Naive thymus-derived CD4-positive, alpha-beta T cell (primary cell): ENCODE measurements at regions not wholly inside any gene's neighbourhood (a gene's known extent, or its start where the extent isn't known, plus 50 kb on each side); places are given as distances from the start of the nearest gene placed in this dataset.

Experiments used
- ATAC-seq: fragments of 150-1000 bp; cut with Tn5 transposase; 2 replicates; pipeline ENCODE4 v1.10.0; 2021; ENCODE audit warnings: mild to moderate bottlenecking, moderate library complexity
- CTCF ChIA-PET: fragments of 350-600 bp; sonication (Branson Sonifier 250); formaldehyde crosslinking; loops from one replicate; lab custom pipeline; 2021; ENCODE audit warnings: antibody characterized with exemption; lab: Charles Lee
- POLR2A ChIA-PET: fragments of 350-600 bp; sonication (Branson Sonifier 250); formaldehyde crosslinking; loops from one replicate; lab custom pipeline; 2021; ENCODE audit warnings: antibody characterized with exemption, inconsistent platforms; lab: Charles Lee
- DNase-seq, 9 donors: peaks; one replicate each; pipeline versions ENCODE4 v3.0.0 to v3.0.0-alpha.2; 2020 to 2022; ENCODE audit warnings: mixed read lengths in 1 of 9
- H3K27ac ChIP-seq: one replicate; pipeline ENCODE4 v1.7.0; 2013; ENCODE audit warnings: mild to moderate bottlenecking, low read depth, low read length, moderate library complexity
- H3K27me3 ChIP-seq, 2 donors: one replicate each; pipeline ENCODE4 v1.7.0; 2013; ENCODE audit warnings: low read length in 2 of 2, mild to moderate bottlenecking in 2 of 2, moderate library complexity in 2 of 2; ENCODE audit not compliant: control insufficient read depth in 2 of 2, insufficient read depth in 2 of 2
- H3K36me3 ChIP-seq, 3 experiments: 1 replicate in 2 of 3; 2 replicates in 1 of 3; pipeline ENCODE4 v1.7.0; 2013; ENCODE audit warnings: low read length in 3 of 3, mild to moderate bottlenecking in 3 of 3, moderate library complexity in 1 of 3; ENCODE audit not compliant: insufficient read depth in 3 of 3, control insufficient read depth in 2 of 3
- H3K4me1 ChIP-seq, 2 donors: one replicate each; pipeline ENCODE4 v1.7.0; 2013; ENCODE audit warnings: low read length in 2 of 2, mild to moderate bottlenecking in 2 of 2, moderate library complexity in 1 of 2; ENCODE audit not compliant: control insufficient read depth in 2 of 2, insufficient read depth in 2 of 2
- H3K4me3 ChIP-seq: 2 replicates; pipeline ENCODE4 v1.7.0; 2013; ENCODE audit warnings: mild to moderate bottlenecking, low read length
- H3K9me3 ChIP-seq, 3 experiments: 1 replicate in 2 of 3; 2 replicates in 1 of 3; pipeline ENCODE4 v1.7.0; 2013; ENCODE audit warnings: low read length in 3 of 3; ENCODE audit not compliant: control insufficient read depth in 2 of 3
- H3K27ac Mint-ChIP-seq, 9 donors: one replicate each; pipeline ENCODE4 v1.8.0; 2020 to 2022; ENCODE audit warnings: mixed read lengths in 9 of 9, mild to moderate bottlenecking in 8 of 9, moderate library complexity in 5 of 9, inconsistent platforms in 2 of 9
- H3K27me3 Mint-ChIP-seq, 5 donors: one replicate each; pipeline ENCODE4 v1.8.0; 2021 to 2022; ENCODE audit warnings: mixed read lengths in 5 of 5, mild to moderate bottlenecking in 1 of 5
- H3K36me3 Mint-ChIP-seq, 5 donors: one replicate each; pipeline ENCODE4 v1.8.0; 2020 to 2022; ENCODE audit warnings: mixed read lengths in 5 of 5, mild to moderate bottlenecking in 3 of 5, inconsistent platforms in 1 of 5
- H3K4me1 Mint-ChIP-seq, 7 donors: one replicate each; pipeline ENCODE4 v1.8.0; 2020 to 2022; ENCODE audit warnings: mixed read lengths in 7 of 7, mild to moderate bottlenecking in 3 of 7, inconsistent platforms in 1 of 7
- H3K4me3 Mint-ChIP-seq, 10 donors: one replicate each; pipeline ENCODE4 v1.8.0; 2020 to 2022; ENCODE audit warnings: mild to moderate bottlenecking in 10 of 10, mixed read lengths in 10 of 10, moderate library complexity in 6 of 10, inconsistent platforms in 2 of 10
- H3K9me3 Mint-ChIP-seq, 11 donors: one replicate each; pipeline ENCODE4 v1.8.0; 2020 to 2022; ENCODE audit warnings: mixed read lengths in 11 of 11, mild to moderate bottlenecking in 4 of 11, inconsistent platforms in 1 of 11, moderate library complexity in 1 of 11
- intact Hi-C, 2 donors: fragments of 100-400 bp; cut with micrococcal nuclease; formaldehyde crosslinking; loops; one replicate each; pipeline ENCODE4 v1.15.1; 2023

DNA sequence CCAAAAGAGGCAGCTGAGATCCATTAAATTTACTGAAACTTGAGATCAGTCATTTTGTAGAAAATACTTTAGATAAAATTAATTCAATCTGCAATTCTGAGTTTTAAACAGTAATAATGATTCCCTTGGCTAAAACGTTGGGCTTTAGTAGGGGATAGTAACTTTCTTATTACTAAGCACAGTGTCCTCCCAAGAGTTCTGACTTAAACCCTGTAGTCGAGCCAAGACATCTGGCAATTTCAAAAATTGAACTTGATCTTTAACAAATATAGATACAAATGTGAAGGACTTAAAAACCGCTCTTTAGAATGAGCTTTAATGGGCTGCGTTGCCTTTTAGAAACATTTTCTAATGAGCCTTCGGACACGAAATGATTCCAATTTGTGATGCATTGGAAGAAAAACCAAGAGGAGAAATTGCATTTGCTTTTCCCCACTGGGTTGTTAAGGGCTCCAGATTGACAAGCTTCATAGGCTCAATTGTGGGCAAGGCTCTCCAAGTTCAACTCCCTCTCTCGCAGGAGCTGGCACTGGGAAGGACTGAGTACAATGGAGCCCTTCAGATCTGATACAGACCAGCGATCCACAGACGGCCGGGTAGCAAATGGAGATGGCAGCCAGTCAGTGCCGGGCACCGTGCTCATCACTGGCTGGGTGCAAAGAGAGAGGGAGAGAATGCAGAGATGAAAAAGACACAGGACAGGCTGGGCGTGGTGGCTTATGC lies 921.3 kb upstream of the AUTS2 start:
- CTCF ChIA-PET = no interaction called here
- Histone ChIP-seq H3K36me3 (no peaks in the 10 kb centered on the region), H3K27me3 (no peaks in the 10 kb centered on the region), H3K9me3 (peaks cover 0 to 8% (median 0%) of the 10 kb centered on the region in 3 experiments), H3K4me3 (no peak overlapping the region), H3K27ac (no peak overlapping the region), H3K4me1 (no peaks in the 10 kb centered on the region)
- Mint-ChIP-seq H3K4me3 (no peak overlapping the region), H3K27ac (no peak overlapping the region), H3K27me3 (no peaks in the 10 kb centered on the region), H3K9me3 (peaks cover 5 to 45% (median 18%) of the 10 kb centered on the region in 11 donors), H3K4me1 (no peaks in the 10 kb centered on the region), H3K36me3 (no peaks in the 10 kb centered on the region)
- intact Hi-C loops = no loop called here
- POLR2A ChIA-PET = no interaction called here
- DNase-seq = no peak
- no peak for ATAC-seq

DNA sequence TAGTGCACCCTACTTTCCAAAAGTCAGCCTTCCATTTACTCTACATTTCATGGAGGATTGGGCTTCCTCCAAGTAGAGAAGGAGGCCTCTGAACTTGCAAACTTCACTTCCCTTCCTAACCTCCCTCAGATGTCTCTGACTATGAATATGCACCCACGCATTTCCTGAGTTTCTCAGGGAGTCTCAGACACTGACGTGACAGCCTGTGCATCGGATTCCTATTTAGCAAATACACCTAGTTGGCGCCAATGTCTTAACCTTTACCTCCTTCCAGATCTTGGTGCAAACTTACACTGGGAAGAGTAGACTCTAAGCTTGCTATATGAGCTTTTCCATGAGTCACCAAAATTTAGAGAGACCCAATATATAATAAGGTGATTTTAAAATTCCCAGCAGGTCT lies 920.1 kb upstream of the AUTS2 start:
- ChIA-PET POLR2A (no interaction called here), CTCF (no interaction called here)
- Mint-ChIP-seq H3K36me3 (no peaks in the 10 kb centered on the region), H3K4me3 (no peak overlapping the region), H3K9me3 (peaks cover 6 to 54% (median 16%) of the 10 kb centered on the region in 11 donors), H3K4me1 (no peaks in the 10 kb centered on the region), H3K27me3 (no peaks in the 10 kb centered on the region), H3K27ac (no peak overlapping the region)
- Histone ChIP-seq H3K9me3 (peaks cover 0 to 8% (median 0%) of the 10 kb centered on the region in 3 experiments), H3K27me3 (no peaks in the 10 kb centered on the region), H3K27ac (no peak overlapping the region), H3K4me3 (no peak overlapping the region), H3K36me3 (no peaks in the 10 kb centered on the region), H3K4me1 (no peaks in the 10 kb centered on the region)
- intact Hi-C loops = no loop called here
- DNase-seq (no peak), ATAC-seq (no peak)

- no peak overlapping the region for H3K4me3 Mint-ChIP-seq
- peaks cover 4 to 48% (median 11%) of the 10 kb centered on the region in 11 donors for H3K9me3 Mint-ChIP-seq
- no peak overlapping the region for H3K27ac Mint-ChIP-seq
- H3K4me1 Mint-ChIP-seq = no peaks in the 10 kb centered on the region
- peaks cover 0 to 3% (median 0%) of the 10 kb centered on the region in 3 experiments for H3K9me3 ChIP-seq
- ChIA-PET POLR2A (no interaction called here), CTCF (no interaction called here)
- H3K27ac ChIP-seq = no peak overlapping the region
- no peak overlapping the region for H3K4me3 ChIP-seq
- no peaks in the 10 kb centered on the region for H3K27me3 ChIP-seq
- intact Hi-C loops = no loop called here
- DNase-seq (no peak), ATAC-seq (no peak)
- H3K4me1 ChIP-seq = no peaks in the 10 kb centered on the region
- no peaks in the 10 kb centered on the region for H3K27me3 Mint-ChIP-seq
- H3K36me3 ChIP-seq = no peaks in the 10 kb centered on the region
- no peaks in the 10 kb centered on the region for H3K36me3 Mint-ChIP-seq
Observed at GRCh38 chr7:68679459-68680234, 918.6 kb upstream of the AUTS2 start.

GRCh38 chr7:68680235-68680872 lies 917.9 kb upstream of the AUTS2 start:
- ChIA-PET POLR2A (no interaction called here), CTCF (no interaction called here)
- no peaks in the 10 kb centered on the region for H3K36me3 ChIP-seq
- H3K27me3 ChIP-seq = no peaks in the 10 kb centered on the region
- Mint-ChIP-seq H3K9me3 (peaks cover 2 to 46% (median 14%) of the 10 kb centered on the region in 11 donors), H3K27me3 (peaks cover 0 to 4% (median 0%) of the 10 kb centered on the region in 5 donors), H3K36me3 (peaks cover 0 to 4% (median 0%) of the 10 kb centered on the region in 5 donors), H3K4me1 (no peaks in the 10 kb centered on the region), H3K4me3 (no peak overlapping the region), H3K27ac (no peak overlapping the region)
- intact Hi-C loops = no loop called here
- DNase-seq (no peak), ATAC-seq (no peak)
- H3K9me3 ChIP-seq = peaks cover 0 to 3% (median 0%) of the 10 kb centered on the region in 3 experiments
- H3K27ac ChIP-seq = no peak overlapping the region
- no peak overlapping the region for H3K4me3 ChIP-seq
- H3K4me1 ChIP-seq = no peaks in the 10 kb centered on the region

GRCh38 chr7:68682910-68683309 lies 915.4 kb upstream of the AUTS2 start:
- Histone ChIP-seq H3K4me3 (no peak overlapping the region), H3K27me3 (no peaks in the 10 kb centered on the region), H3K9me3 (no peaks in the 10 kb centered on the region), H3K36me3 (no peaks in the 10 kb centered on the region), H3K27ac (no peak overlapping the region), H3K4me1 (no peaks in the 10 kb centered on the region)
- peaks cover 0 to 4% (median 0%) of the 10 kb centered on the region in 5 donors for H3K36me3 Mint-ChIP-seq
- no peak overlapping the region for H3K4me3 Mint-ChIP-seq
- no peaks in the 10 kb centered on the region for H3K4me1 Mint-ChIP-seq
- no peak overlapping the region for H3K27ac Mint-ChIP-seq
- intact Hi-C loops = no loop called here
- peaks cover 4 to 40% (median 15%) of the 10 kb centered on the region in 11 donors for H3K9me3 Mint-ChIP-seq
- ChIA-PET CTCF (no interaction called here), POLR2A (interaction anchor here (0.6 kb wide), 1 partner anchor 695 kb away, joined by 4 read pairs; no protein-coding TSS in a partner anchor)
- DNase-seq (no peak), ATAC-seq (no peak)
- peaks cover 0 to 6% (median 0%) of the 10 kb centered on the region in 5 donors for H3K27me3 Mint-ChIP-seq

DNA sequence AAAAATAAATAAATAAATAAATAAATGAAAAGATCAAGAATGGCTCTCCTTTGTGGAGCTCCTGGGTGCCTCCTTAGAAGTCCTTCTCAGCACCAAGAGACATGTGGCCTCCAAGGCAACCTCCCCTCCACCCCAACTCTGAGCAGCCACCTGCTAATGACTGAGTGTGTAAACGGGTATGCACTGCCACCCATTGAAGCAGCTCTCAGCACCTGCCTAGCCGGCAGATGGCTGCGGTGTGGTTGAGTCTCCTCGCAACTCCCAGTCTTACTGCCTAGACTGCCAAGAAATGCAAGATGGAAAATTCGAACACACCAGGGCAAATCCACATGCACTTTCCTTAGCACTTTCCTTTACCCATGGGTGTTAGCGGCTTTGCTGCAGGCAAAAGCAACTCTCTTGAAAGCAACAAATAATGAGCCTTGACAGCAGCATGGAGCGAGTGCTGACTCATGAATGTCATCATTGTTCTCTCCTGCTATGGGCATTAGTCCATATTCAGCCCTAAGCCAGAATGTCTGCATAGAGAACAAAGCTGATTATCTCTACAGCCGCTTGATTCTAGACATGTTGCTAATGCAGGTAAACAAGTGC lies 913.9 kb upstream of the AUTS2 start:
- ChIA-PET CTCF (no interaction called here), POLR2A (no interaction called here)
- no peak for ATAC-seq
- no peak overlapping the region for H3K27ac ChIP-seq
- H3K27ac Mint-ChIP-seq = no peak overlapping the region
- H3K9me3 Mint-ChIP-seq = peaks cover 6 to 43% (median 15%) of the 10 kb centered on the region in 11 donors
- no peaks in the 10 kb centered on the region for H3K4me1 Mint-ChIP-seq
- H3K4me3 ChIP-seq = no peak overlapping the region
- no peaks in the 10 kb centered on the region for H3K4me1 ChIP-seq
- H3K36me3 ChIP-seq = no peaks in the 10 kb centered on the region
- peaks cover 0 to 4% (median 0%) of the 10 kb centered on the region in 5 donors for H3K36me3 Mint-ChIP-seq
- intact Hi-C loops = no loop called here
- no peak for DNase-seq
- H3K9me3 ChIP-seq = no peaks in the 10 kb centered on the region
- H3K4me3 Mint-ChIP-seq = no peak overlapping the region
- peaks cover 0 to 6% (median 0%) of the 10 kb centered on the region in 5 donors for H3K27me3 Mint-ChIP-seq
- no peaks in the 10 kb centered on the region for H3K27me3 ChIP-seq
